Kidney (tissue), 13 donors: ENCODE measurements at regions not wholly inside any gene's neighbourhood (a gene's known extent, or its start where the extent isn't known, plus 50 kb on each side); places are given as distances from the start of the nearest gene placed in this dataset.

ENCODE experiments used
- DNase-seq, 5 donors: peaks; one replicate each; pipeline ENCODE4 v3.0.0-alpha.2; 2013 to 2020
- FAIRE-seq: peaks from 2 replicates; lab custom pipeline; 2012; peaks lifted over from hg19 to GRCh38; lab: Jason Lieb, UNC
- H3K27ac ChIP-seq, 2 donors: one replicate each; pipeline ENCODE4 v1.7.0; 2013; ENCODE audit warnings: low read depth in 2 of 2, low read length in 2 of 2, inconsistent platforms in 1 of 2
- H3K27me3 ChIP-seq: one replicate; pipeline ENCODE4 v1.7.1; 2013; ENCODE audit warnings: low read length, inconsistent platforms; ENCODE audit not compliant: control insufficient read depth, insufficient read depth
- H3K36me3 ChIP-seq, 3 donors: one replicate each; pipeline versions ENCODE4 v1.7.0 to v1.7.1; 2013; ENCODE audit warnings: low read length in 3 of 3, control low read depth in 1 of 3, inconsistent platforms in 1 of 3; ENCODE audit not compliant: insufficient read depth in 3 of 3, control insufficient read depth in 2 of 3
- H3K4me1 ChIP-seq, 3 donors: one replicate each; pipeline versions ENCODE4 v1.7.0 to v1.7.1; 2013; ENCODE audit warnings: low read length in 3 of 3, inconsistent platforms in 1 of 3, low read depth in 1 of 3; ENCODE audit not compliant: control insufficient read depth in 2 of 3, insufficient read depth in 2 of 3
- H3K4me3 ChIP-seq, 3 donors: one replicate each; pipeline versions ENCODE4 v1.7.0 to v1.8.1; 2013; ENCODE audit warnings: low read length in 3 of 3, control low read depth in 1 of 3, inconsistent platforms in 1 of 3
- H3K9ac ChIP-seq, 3 donors: one replicate each; pipeline versions ENCODE4 v1.7.0 to v1.7.1; 2013; ENCODE audit warnings: low read length in 3 of 3, control low read depth in 1 of 3, inconsistent platforms in 1 of 3
- H3K9me3 ChIP-seq, 3 donors: one replicate each; pipeline versions ENCODE4 v1.7.0 to v1.7.1; 2013; ENCODE audit warnings: low read length in 3 of 3, control low read depth in 1 of 3, inconsistent platforms in 1 of 3; ENCODE audit not compliant: control insufficient read depth in 2 of 3, insufficient read depth in 1 of 3
- intact Hi-C: fragments of 100-400 bp; cut with DNase I; formaldehyde crosslinking; loops from one replicate; pipeline ENCODE4 v1.11.1; 2022
- TF ChIP-seq, protein P1 (sequence below): IDR thresholded peaks from 3 replicates; pipeline ENCODE4 v1.5.1; 2012; ENCODE audit warnings: mild to moderate bottlenecking, moderate library complexity, borderline replicate concordance; ENCODE audit not compliant: insufficient read depth; ENCODE audit errors: extremely low read depth
- donor health status: control.
- donor health status: control.
- donor health status: control.
- donor health status: control.
- donor health status: control.
- donor health status: DM: yes; HTN: yes; CAD: no.
- donor health status: Normal renal cell carcinoma (clear cell type).

DNA sequence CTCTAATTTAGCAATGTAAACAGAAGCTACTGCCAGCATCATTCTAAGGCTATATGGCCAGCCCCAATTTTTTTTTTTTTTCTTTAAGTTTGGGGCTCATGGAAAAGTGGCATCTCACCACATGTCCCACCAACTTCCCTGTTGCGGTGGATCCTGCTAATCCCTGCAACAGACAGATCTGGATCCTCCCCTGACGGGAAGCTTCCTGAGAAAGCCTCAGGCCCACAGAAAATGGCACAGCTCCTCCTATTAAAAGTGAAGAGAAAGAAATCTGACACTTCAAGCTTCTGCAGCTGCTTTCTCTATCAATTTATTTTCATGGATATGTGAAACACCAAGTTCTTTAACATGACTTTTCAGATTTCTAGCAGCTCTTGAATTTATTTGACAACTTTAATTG is 433.8 kb upstream of the DCN start:
- H3K36me3 ChIP-seq: no peaks in the 10 kb centered on the region
- H3K27ac ChIP-seq: no peak overlapping the region
- no peak overlapping the region for H3K4me3 ChIP-seq
- DNase-seq (peak in 2 of 5 donors; percentile 10 to 24), FAIRE-seq (no peak)
- no peaks in the 10 kb centered on the region for H3K4me1 ChIP-seq
- intact Hi-C loops: no loop called here
- H3K27me3 ChIP-seq: no peaks in the 10 kb centered on the region
- no peaks in the 10 kb centered on the region for H3K9me3 ChIP-seq
- H3K9ac ChIP-seq: no peak overlapping the region
- TF ChIP-seq, protein P1, sequence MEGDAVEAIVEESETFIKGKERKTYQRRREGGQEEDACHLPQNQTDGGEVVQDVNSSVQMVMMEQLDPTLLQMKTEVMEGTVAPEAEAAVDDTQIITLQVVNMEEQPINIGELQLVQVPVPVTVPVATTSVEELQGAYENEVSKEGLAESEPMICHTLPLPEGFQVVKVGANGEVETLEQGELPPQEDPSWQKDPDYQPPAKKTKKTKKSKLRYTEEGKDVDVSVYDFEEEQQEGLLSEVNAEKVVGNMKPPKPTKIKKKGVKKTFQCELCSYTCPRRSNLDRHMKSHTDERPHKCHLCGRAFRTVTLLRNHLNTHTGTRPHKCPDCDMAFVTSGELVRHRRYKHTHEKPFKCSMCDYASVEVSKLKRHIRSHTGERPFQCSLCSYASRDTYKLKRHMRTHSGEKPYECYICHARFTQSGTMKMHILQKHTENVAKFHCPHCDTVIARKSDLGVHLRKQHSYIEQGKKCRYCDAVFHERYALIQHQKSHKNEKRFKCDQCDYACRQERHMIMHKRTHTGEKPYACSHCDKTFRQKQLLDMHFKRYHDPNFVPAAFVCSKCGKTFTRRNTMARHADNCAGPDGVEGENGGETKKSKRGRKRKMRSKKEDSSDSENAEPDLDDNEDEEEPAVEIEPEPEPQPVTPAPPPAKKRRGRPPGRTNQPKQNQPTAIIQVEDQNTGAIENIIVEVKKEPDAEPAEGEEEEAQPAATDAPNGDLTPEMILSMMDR: no peak

DNA sequence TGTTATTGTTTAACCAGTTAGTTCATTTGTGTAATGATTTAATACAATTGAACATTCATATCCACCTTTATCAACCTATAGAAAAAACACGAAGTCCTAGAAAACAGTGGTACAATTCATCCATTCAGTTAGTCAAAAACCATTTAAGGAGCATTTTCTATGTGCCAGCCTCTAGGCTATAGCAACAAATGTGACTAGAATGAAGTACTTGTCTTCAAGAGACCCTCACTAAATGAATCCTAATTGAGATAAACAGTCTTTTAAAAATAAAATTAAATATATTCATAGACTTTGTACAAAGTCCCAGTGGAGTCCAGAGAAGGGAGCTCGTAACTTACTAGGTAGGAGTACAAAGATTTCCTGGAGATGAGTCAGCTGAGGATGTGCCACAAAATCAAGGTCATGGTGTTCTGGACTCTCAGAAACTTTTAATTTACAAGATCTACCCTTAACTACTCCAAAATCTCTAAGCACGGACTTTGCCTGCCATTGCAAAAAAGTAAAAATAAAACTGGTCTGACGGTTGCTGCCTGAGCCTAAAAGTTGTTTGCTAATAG is 430.7 kb upstream of the DCN start:
- Histone ChIP-seq H3K27ac (no peak overlapping the region), H3K36me3 (no peaks in the 10 kb centered on the region), H3K9me3 (no peaks in the 10 kb centered on the region), H3K27me3 (no peaks in the 10 kb centered on the region), H3K4me3 (no peak overlapping the region), H3K4me1 (no peaks in the 10 kb centered on the region), H3K9ac (no peak overlapping the region)
- no peak for FAIRE-seq
- intact Hi-C loops: no loop called here
- DNase-seq: no peak
- TF ChIP-seq, protein P1: no peak

DNA sequence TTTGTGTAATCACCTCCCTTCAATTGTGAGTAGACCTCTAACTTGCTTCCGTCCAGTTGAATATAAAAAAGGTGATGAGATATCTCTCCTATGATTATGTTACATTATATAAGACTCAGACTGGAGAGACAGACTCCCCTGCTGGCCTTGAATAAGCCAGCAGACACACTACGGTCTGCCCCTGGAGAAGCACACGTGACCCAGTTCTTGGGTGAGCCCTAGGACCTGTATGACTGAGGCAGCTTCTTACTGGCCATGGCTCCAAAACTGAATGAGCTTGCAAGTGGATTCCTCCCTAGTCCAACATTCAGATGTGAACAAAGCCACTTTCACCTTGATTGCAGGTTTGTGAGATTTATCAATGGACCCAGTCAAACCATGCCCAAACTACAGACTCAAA is 427.9 kb upstream of the DCN start:
- no peak for FAIRE-seq
- Histone ChIP-seq H3K36me3 (no peaks in the 10 kb centered on the region), H3K27me3 (no peaks in the 10 kb centered on the region), H3K9ac (no peak overlapping the region), H3K9me3 (no peaks in the 10 kb centered on the region), H3K4me1 (no peaks in the 10 kb centered on the region), H3K4me3 (no peak overlapping the region), H3K27ac (no peak overlapping the region)
- intact Hi-C loops: no loop called here
- DNase-seq: no peak
- TF ChIP-seq, protein P1: no peak

DNA sequence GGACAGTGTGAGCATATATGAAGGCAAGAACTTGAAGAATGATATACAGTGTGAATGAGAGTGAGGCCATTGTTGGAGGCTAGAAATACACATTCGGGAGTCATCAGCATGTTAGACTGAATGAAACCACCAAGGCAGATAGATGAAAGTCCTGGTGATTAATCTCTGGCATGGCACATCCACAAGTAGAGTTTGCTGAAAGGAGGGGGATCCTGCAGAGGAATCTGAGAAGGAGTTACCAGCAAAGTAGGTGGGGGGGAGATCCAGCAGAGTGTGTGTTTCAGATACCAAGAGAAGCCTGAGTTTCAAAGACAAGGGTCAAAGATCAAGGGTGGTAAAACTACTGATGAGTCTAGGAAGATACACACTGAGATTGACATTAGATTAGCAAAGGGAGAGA is 426.7 kb upstream of the DCN start:
- Histone ChIP-seq H3K4me1 (no peaks in the 10 kb centered on the region), H3K36me3 (no peaks in the 10 kb centered on the region), H3K4me3 (no peak overlapping the region), H3K27ac (no peak overlapping the region), H3K9ac (no peak overlapping the region), H3K27me3 (no peaks in the 10 kb centered on the region), H3K9me3 (no peaks in the 10 kb centered on the region)
- FAIRE-seq: no peak
- DNase-seq: peak in 3 of 5 donors; percentile 13 to 60 (median 44)
- intact Hi-C loops: no loop called here
- TF ChIP-seq, protein P1: no peak
